GM19328 (cell line): ENCODE measurements at regions not wholly inside any gene's neighbourhood (a gene's known extent, or its start where the extent isn't known, plus 50 kb on each side); places are given as distances from the start of the nearest gene placed in this dataset.
"Not testable (repeated sequence)": the region's sequence is repeated elsewhere in the genome, so short reads cannot be mapped to it uniquely, and the experiment has no call there.

Experiments
- ATAC-seq: cut with Tn5 transposase; IDR thresholded peaks from one replicate; pipeline ENCODE4 v1.9.1; 2021; ENCODE audit warnings: mild to moderate bottlenecking, moderate library complexity; ENCODE audit not compliant: unreplicated experiment

DNA sequence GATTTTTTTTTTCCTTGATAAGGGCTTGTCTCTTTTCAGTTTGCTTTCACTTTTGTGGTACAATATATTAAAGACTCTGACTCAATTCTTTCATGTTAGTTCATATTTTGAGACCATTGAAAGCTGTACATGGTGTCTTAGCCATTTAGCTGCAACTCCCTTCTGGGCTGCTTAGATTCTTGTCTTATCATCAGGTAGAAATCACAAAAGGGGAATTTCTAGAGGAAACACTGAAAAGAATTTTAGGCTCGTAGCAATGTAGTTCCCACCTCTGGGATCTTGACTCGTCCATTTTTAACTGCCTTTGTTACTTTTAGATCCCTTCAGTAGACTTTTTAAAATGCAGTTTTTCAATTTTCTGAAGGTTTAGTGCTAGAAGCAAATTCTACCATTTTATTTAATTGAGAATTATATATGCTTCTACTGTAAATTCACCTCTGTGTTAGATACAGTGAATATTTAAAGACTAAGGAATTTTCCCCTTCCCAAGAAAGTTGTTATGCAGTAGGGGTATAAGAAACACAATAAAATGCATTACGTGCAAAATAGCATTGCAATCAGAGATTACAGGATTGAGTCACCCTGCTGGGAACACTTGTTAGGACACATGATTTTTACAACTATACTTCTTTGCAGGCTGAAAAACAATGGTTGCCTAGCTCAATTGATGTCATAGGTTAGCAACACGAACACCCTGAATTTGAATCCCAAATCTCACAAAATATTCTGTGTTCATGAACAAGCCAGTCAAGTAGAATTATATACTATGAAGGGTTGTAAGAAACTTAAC lies 772.7 kb downstream of the PDCD6IP start:
- no peak for ATAC-seq

DNA sequence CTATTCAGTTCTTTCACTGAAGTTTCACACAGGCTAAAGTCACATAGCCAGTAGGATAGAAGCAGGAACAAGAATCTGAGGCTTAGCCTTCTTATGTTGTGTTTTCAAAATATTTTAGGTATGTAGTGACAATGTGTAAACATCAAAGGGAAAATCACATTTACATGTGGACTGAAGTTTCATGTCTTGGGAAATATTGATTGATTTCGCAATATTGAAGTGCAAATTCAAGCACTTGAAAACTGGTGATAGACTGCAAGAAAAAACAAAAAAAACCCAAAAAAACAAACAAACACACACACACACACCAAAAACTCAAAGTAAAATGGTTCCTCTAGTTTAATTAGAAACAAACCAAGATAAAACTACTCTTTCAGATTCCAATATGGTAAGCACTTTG lies 773.3 kb downstream of the PDCD6IP start:
- no peak for ATAC-seq

DNA sequence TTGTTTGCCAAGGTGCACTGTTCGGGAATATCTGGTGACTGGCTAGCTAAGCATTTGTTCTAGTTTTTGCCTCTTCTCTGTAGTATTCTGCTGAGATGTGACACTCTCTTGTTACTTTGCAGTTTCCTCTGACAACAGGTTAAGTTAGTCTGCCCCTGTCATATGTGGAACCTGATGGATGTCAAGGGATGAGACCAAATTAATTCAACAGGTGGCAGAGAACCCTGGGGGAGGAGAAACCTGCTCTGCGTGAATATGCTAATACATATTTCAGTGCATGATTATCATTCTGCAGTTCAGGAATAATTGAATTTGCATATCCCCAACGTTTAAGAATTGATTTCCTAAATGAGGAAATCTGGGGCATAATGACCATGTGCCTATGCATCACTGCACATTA lies 777.3 kb downstream of the PDCD6IP start:
- ATAC-seq, result no peak

DNA sequence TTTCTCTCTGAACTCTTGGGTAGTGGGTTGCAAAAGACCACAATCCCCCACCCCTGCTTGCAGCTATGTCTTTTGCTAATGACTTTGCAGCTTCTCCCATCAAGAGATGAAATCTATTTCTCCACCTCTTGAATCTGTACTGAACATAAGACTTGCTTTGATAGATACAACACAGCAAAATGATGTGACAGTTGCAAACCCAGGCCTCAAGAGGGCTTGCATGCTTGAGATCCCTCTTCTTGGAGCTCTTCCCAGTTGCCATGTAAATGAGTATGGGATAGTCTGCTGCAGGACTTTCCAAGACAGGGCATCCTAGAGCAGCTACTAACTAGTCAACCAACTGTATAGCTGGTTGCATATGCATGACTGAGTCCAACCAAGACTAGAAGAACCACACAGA lies 783.6 kb downstream of the PDCD6IP start:
- no peak for ATAC-seq

DNA sequence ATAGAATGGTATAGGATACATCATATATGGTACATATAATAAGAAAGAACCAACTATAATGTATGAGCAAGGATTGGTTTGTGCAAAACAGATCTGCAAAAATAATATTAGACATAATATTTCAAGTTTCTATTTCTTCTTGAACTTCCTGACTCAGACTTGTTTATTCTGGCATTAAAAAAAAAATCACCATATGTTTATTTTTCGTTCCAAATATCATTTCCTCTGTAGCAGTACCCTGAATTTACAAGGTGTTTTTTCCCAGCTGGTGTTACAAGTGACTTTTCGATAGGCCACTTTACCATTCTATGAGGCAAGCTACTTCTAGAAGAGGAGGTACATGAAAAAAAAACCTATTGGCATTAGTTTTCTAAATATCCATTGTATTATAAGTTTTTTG lies 785.0 kb downstream of the PDCD6IP start:
- no peak for ATAC-seq

DNA sequence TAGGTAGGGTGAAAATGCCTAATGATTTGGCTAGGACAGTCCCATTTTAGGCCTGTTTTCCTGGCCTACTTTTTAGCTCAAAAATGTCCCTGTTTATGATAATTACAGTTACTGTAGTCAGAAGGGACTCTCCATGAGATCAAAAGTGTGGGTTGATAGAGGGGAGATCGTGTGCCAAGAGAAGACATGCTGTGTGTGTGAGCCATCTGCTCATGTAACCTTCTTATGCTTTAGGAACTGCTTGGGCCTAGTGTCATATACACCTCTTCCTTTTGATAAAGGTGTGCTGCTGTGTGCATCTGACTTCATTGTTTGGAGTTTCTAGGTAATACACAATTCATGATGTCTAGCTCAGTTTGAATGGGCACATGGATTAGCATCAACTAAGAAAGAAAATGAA lies 786.5 kb downstream of the PDCD6IP start:
- ATAC-seq, result no peak

DNA sequence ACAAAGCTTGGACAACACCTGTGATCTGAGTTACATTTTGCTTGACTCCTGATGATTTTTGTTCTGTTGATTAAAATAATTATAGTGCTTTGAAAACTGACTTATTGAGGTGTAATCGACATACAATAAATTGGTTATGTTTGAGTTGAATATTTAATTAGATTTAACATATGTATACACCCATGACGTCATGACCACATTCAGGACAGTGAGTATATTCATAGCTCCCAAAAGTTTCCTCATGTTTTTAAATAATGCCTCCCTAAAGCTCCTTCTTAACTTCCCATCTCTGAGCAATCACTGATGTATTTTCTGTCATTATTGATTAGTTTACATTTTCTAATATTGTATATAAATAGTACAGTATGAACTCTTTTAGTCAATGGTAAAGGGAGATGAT lies 801.2 kb downstream of the PDCD6IP start:
- no peak for ATAC-seq

DNA sequence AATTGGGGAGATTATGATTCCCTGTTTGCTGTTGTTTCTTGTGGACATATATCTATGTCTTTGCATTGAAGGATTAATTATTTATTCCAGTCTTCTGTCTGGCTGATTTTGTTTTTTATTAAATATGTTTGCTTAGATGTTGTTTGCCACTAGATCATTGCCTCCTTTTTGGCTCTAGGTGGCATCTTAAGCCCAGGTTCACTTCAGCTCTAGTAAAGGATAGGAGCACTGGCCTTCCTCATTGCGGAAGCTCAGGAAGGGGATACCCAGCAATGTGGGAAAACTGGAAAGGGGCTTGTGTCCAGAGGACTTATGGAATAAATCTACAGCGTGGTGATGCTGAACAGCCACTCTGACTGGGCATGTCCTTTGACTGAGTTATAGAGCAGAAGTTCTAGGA lies 821.6 kb downstream of the PDCD6IP start:
- ATAC-seq, result no peak

DNA sequence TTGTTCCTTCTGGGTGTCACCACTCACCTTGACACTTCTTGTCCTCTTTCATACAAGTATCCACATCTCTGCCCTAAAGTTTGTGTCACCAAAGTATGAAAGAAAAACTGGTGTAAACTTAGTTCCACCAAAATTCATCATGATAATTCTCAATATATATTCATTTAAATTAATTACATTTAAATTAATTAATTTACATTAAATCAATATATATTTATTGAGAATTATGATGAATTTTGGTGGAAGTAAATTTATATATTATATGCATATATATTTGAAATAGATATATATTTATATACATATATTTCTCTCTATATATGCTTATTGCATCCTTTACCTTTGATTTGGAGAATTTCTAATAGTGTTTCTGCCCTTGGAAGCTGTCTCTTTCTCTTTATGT lies 828.3 kb downstream of the PDCD6IP start:
- ATAC-seq, result no peak

DNA sequence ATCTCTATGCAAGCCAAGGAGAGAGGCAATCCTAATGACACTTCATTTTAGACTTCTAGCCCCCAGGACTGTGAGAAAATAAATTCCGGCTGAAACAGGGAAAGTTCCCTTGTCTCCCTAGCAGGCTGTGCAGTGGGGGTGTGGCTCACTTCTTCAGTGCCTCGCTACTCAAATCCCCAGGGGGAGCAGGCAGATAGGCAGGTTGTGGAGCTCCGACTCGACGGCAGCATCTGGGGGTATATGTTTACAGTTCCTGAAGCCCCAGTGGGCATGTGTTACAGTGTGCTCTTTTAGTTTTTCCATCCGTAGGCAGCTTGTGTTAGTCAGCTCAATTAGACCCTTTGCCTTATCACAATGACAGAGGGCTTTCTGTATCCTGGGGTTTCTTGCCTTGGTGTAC lies 836.5 kb downstream of the PDCD6IP start:
- ATAC-seq, result no peak

DNA sequence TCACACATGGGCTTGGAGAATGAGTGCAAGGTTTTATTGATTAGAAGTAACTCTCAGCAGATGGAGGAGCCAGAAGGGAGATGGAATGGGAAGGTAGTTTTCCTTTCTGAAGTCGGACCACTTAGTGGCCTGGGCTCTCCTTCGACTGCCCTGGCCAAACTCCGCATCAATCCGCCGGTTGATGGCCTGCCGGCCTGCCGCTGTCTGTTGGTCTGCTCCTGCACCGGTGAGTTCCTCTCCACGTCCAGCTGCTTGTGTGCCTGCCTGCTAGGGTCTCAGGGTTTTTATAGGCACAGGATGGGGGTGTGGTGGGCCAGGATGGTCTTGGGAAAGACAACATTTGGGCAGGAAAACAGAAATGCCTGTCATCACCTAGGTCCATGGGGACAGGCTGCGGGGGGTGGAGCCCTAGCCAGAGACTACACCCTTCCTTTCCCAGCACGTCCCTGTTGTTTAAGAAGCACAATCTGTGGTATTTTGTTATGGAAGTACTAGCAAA lies 837.0 kb downstream of the PDCD6IP start:
- no peak for ATAC-seq

DNA sequence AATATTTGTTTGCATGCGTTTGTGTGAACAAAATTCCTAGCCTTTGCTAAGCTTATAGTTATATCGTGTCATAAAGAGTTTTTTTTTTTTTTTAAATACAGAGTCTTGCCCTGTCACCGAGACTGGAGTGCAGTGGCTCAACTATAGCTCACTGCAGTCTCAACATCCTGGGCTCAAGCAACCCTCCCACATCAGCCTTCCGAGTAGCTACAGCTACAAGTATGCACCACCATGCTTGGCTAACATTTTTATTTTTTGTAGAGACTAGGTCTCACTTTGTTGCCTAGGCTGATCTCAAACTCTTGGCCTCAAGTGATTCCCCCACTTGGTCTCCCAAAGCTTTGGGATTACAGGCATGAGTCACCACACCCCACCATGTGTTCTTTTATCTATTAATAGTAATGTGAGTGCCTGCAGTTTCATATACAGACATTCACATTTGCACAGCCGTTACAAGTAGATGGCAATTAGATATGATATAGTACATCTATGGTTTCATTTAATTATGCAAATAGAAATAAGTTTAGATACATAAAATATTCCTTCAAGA lies 848.6 kb downstream of the PDCD6IP start:
- no peak for ATAC-seq

DNA sequence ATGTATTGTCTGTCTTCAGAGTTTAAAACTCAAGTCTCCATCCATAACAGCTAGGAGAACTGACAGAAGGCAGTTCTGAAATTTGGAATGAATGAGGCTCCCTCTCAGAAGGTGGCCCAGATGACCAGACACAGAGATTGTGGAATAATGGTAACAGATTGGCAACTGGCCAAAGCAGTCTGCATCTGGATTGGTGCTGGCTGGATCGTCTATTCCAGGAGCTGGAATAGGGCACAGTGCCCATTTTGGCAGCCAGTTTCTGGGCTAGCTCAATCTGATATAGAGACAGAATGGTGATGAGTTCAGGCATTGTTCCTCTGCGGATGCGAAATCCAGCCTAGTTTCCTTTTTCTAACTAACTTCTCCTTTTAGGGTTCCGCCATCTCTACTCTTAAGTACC lies 851.7 kb downstream of the PDCD6IP start:
- no peak for ATAC-seq

DNA sequence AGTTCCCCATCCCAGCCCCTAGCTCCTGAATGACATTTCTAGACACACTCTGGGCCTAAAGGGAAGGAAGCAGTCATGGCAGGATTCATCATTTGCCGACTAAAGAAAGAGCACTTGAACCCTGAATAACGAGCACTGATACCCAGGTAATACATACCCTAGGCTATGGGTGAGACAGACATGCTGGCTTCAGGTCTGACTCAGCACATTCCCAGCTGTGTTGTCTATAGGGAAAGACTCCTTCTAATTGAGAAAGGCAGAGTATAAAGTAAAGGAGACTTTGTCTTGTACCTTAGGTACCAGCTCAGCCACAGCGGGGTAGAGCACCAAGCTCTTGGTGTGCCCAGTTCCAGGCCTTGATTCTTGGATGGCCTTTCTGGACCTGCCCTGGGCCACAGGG lies 870.5 kb downstream of the PDCD6IP start:
- ATAC-seq, result no peak

DNA sequence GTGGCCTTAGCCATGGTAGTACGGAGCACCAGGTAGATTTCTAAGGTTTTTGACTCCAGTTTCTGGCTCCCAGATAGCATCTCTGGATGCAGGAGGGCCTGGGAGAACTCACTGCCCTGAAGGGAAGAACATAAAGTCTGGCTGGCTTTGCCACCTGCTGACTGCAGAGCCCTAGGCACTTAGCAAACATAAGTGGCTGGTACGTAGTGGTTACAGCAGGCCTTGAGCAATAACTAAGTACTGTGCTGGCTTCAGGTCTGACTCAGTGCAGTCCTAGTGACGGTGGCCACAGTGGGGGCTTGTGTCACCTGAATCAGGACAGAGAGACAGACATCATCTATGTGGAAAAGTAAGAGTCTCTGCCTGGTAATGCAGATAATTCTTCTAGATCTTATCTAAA lies 871.1 kb downstream of the PDCD6IP start:
- no peak for ATAC-seq

DNA sequence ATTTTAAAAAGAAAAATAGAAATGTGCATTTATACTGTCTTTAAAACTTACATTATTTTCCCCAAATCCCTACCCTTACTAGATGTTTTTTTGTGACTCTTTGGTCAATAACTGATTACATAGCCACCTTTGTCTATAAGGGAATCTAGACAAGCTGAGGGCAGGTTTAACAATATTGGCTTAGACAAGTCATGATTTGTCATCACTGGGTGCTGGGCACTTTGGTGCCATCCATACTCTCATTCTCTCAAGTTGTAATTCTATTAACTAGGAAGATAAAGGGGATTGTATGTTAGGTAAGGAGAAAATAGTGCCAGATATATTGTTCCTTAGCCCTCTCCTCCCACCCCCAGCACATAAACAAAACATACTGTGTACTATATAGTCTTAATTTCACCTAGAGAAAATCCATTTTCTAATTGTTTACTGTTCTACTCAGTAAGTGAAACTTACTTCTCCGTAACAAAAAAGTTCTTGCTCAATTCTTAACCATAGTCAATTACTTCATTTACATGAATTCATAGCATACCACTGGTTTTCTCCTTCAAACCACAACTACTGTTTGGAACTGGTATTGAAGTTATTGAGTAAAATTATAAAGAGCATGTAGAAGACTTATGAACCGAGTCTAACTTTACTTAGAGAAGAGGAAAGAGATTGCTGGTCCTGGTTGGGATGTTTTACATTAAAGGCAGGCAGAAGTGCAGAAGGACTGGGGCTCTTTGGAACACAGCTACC lies 877.1 kb downstream of the PDCD6IP start:
- no peak for ATAC-seq

DNA sequence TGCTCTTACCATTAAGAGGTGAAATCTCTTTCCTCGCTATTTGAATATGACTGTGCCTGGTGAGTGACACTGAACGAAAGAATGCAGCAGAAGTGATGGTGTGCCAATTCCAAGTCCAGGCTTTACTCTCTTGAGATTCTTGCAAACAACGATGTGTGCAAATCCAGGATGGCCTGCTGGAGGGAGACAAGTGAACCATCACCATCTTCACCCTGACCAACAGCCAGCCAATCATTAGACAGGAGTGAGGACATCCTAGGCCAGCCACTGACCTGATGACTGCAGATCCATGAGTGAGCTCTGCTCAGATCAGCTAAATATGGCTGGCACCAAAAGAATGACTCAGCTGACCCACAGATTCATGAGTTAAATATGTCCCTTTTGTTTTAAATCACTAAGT lies 878.0 kb downstream of the PDCD6IP start:
- ATAC-seq, result no peak

DNA sequence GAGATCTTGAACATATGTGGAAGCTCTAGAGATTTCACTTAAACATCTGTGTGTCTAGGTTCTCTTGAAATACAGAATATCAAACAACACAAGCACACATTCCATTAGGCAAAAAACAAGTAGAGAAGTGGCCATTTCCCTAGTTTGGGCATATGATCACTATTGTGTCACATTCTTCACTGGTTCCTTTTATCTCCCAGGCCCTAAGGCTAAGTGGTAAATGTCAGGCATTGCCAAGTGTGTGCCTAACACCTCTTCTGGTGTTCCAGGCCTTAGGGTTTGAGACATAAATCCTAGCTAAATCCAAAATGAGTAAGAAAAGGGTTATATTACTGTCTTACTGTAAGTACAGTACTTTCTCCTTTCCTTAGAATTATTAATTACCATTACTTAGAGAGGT lies 880.1 kb downstream of the PDCD6IP start:
- ATAC-seq, result no peak

DNA sequence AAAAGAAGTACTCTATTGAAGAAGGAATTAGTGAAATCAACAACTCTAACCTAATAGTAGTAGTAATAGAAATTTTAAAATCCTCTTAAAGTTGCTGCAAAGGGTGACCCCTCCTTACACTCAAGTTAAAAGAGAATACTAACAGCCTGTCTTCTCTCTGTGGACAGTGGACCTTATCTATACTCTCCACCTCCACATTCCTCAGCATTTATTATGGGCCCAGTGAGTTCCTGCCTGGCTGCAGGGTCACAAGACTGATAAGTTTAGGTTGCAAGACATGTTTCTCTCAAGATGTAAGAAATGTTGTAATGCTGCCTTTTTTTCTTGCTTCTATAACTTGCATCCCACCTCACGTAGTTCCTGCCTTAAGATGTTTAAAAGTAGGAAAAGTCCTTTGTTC lies 880.6 kb downstream of the PDCD6IP start:
- not testable (repeated sequence) for ATAC-seq

DNA sequence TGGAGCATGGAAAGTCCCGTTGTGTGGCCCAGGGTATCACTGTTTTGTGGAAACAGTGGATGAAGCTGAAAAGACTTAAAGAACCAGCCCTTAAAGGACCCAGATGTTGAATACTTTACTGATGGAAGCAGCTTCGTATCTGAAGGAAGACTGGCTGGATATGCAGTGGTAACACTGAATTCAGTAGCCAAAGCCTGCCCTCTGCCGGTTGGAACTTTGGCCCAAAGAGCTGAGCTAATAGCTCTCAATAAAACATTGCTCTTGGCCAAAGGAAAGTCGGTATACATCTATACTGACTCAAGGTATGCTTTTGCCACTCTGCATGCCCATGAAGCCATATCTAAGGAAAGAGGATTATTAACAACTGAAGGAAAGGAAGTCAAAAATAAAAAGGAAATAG lies 885.4 kb downstream of the PDCD6IP start:
- ATAC-seq, result no peak

DNA sequence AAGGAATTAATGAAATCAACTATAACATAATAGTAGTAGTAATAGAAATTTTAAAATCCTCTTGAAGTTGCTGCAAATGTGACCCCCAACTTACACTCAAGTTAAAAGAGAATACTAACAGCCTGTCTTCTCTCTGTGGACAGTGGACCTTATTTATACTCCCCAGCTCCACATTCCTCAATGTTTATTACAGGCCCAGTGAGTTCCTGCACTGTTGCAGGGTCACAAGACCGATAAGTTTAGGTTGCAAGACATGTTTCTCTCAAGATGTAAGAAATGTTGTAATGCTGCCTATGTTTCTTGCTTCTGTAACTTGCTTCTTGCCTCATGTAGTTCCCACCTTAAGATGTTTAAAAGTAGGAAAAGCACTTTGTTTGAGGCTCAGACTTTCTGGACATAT lies 888.1 kb downstream of the PDCD6IP start:
- no peak for ATAC-seq

DNA sequence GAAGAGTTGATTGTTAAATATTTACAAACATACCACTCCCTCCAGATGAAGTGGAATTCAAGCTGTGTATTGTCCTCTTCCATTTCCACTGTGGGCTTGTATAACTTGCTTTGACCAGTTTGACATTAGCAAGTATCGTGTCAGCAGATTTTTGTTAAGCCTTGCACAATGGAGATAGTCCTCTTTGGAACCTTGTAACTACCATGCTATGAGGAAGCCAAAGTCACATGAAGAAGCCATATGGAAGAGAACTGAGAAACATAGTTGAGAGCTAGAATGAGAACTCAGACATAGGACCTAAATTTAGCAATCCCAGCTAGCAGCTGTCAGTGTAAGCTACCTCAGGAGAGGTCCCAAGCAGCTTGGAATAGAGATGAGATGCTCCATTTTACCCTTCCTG lies 889.2 kb downstream of the PDCD6IP start:
- ATAC-seq, result no peak
